T-helper 1 cell treated with Interleukin-12 subunit alpha and Interleukin-12 subunit beta and Interleukin-4 antibody, amounts not matched to agents 30 ng/mL and 1 ng/mL, for 36 hours (primary cell): ENCODE measurements at regions not wholly inside any gene's neighbourhood (a gene's known extent, or its start where the extent isn't known, plus 50 kb on each side); places are given as distances from the start of the nearest gene placed in this dataset.
"Not testable (repeated sequence)": the region's sequence is repeated elsewhere in the genome, so short reads cannot be mapped to it uniquely, and the experiment has no call there.

ENCODE experiments used
- intact Hi-C: fragments of 100-400 bp; cut with micrococcal nuclease; formaldehyde crosslinking; loops from one replicate; pipeline ENCODE4 v1.15.1; 2024

GRCh38 chr4:149983931-149984330, 94.3 kb upstream of the DCLK2 start:
- intact Hi-C loops = loop anchor here (5.0 kb wide), 1 partner anchor 313 kb away; no protein-coding TSS in a partner anchor

GRCh38 chr4:149985981-149986380, 92.3 kb upstream of the DCLK2 start:
- intact Hi-C loops = loop anchor here (1.0 to 5.0 kb wide), 2 partner anchors 12 to 1111 kb away; partner anchors contain the start of gene RPS3A

GRCh38 chr4:149986917-149987316, 91.3 kb upstream of the DCLK2 start:
- intact Hi-C loops = loop anchor here (1.0 to 5.0 kb wide), 2 partner anchors 11 to 1110 kb away; partner anchors contain the start of gene RPS3A

GRCh38 chr4:149987330-149988086, 90.7 kb upstream of the DCLK2 start:
- intact Hi-C loops = loop anchor here (5.0 kb wide), 1 partner anchor 1110 kb away; the partner anchor contains the start of gene RPS3A

- intact Hi-C loops = loop anchor here (5.0 kb wide), 1 partner anchor 1109 kb away; the partner anchor contains the start of gene RPS3A
Measured at GRCh38 chr4:149988087-149988410, 90.2 kb upstream of the DCLK2 start.

GRCh38 chr4:149993030-149993429, 85.2 kb upstream of the DCLK2 start:
- intact Hi-C loops = no loop called here

GRCh38 chr4:149995134-149995756, 83.0 kb upstream of the DCLK2 start:
- intact Hi-C loops = loop anchor here (5.0 kb wide), 1 partner anchor 247 kb away; no protein-coding TSS in a partner anchor

GRCh38 chr4:149997881-149998421, 80.3 kb upstream of the DCLK2 start:
- intact Hi-C loops = loop anchor here (1.0 to 5.0 kb wide), 3 partner anchors 12 to 244 kb away; no protein-coding TSS in a partner anchor

GRCh38 chr4:149999485-150000074, 78.7 kb upstream of the DCLK2 start:
- intact Hi-C loops = loop anchor here (1.0 to 5.0 kb wide), 4 partner anchors 19 to 868 kb away; no protein-coding TSS in a partner anchor

- intact Hi-C loops = no loop called here
Measured at GRCh38 chr4:150001815-150002214, 76.4 kb upstream of the DCLK2 start.

GRCh38 chr4:150002561-150002960, 75.7 kb upstream of the DCLK2 start:
- intact Hi-C loops = no loop called here

GRCh38 chr4:150004481-150004880, 73.8 kb upstream of the DCLK2 start:
- intact Hi-C loops = no loop called here

GRCh38 chr4:150005537-150005936, 72.7 kb upstream of the DCLK2 start:
- intact Hi-C loops = no loop called here

- intact Hi-C loops = no loop called here
Measured at GRCh38 chr4:150006197-150006596, 72.0 kb upstream of the DCLK2 start.

GRCh38 chr4:150007512-150007911, 70.7 kb upstream of the DCLK2 start:
- intact Hi-C loops = no loop called here

GRCh38 chr4:150008546-150008945, 69.7 kb upstream of the DCLK2 start:
- intact Hi-C loops = no loop called here

- intact Hi-C loops = no loop called here
Measured at GRCh38 chr4:150009533-150009932, 68.7 kb upstream of the DCLK2 start.

- intact Hi-C loops = loop anchor here (1.0 to 2.0 kb wide), 2 partner anchors 232 to 857 kb away; no protein-coding TSS in a partner anchor
Measured at GRCh38 chr4:150010525-150011126, 67.6 kb upstream of the DCLK2 start.

GRCh38 chr4:150012851-150013360, 65.3 kb upstream of the DCLK2 start:
- intact Hi-C loops = no loop called here

- intact Hi-C loops = not testable (repeated sequence)
Measured at GRCh38 chr4:150015910-150016309, 62.3 kb upstream of the DCLK2 start.

GRCh38 chr4:150016621-150017020, 61.6 kb upstream of the DCLK2 start:
- intact Hi-C loops = not testable (repeated sequence)
